Adrenal gland (tissue), 9 donors: ENCODE measurements at regions not wholly inside any gene's neighbourhood (a gene's known extent, or its start where the extent isn't known, plus 50 kb on each side); places are given as distances from the start of the nearest gene placed in this dataset.

Experiments used
- DNase-seq, 7 donors: peaks; one replicate each; pipeline ENCODE4 v3.0.0-alpha.2; 2019 to 2020
- H3K27ac ChIP-seq, 5 donors: fragments of 200-600 bp; sonication (generic) in 4 of 5; 1 replicate in 3 of 5; 2 replicates in 2 of 5; pipeline versions ENCODE4 v1.5.1 to v1.8.0; 2016 to 2020; ENCODE audit warnings: mild to moderate bottlenecking in 1 of 5
- H3K27me3 ChIP-seq: fragments of 200-600 bp; 2 replicates; pipeline ENCODE4 v1.8.0; 2021
- H3K36me3 ChIP-seq, 2 donors: fragments of 200-600 bp; replicated peaks in 1 of 2; 1 replicate in 1 of 2; 2 replicates in 1 of 2; pipeline versions ENCODE4 v1.5.1 to v1.8.0; 2018 to 2022
- H3K4me1 ChIP-seq, 2 donors: fragments of 200-600 bp; replicated peaks in 1 of 2; 1 replicate in 1 of 2; 2 replicates in 1 of 2; pipeline versions ENCODE4 v1.5.1 to v1.8.0; 2018 to 2021
- H3K4me3 ChIP-seq, 4 donors: fragments of 200-600 bp; sonication (generic) in 3 of 4; one replicate each; pipeline ENCODE4 v1.5.1; 2016 to 2018
- H3K9me3 ChIP-seq, 3 donors: fragments of 200-600 bp; sonication (generic) in 1 of 3; replicated peaks in 1 of 3; 1 replicate in 2 of 3; 2 replicates in 1 of 3; pipeline versions ENCODE4 v1.5.1 to v1.8.0; 2016 to 2021
- CTCF ChIP-seq, 6 experiments: fragments of 450-650 bp in 4 of 6; fragments of 200-600 bp in 2 of 6; sonication (generic) in 1 of 6; IDR thresholded peaks; 1 replicate in 5 of 6; 2 replicates in 1 of 6; pipeline versions ENCODE4 v1.5.1 to v1.8.0; 2016 to 2021; ENCODE audit warnings: antibody characterized with exemption in 6 of 6, mild to moderate bottlenecking in 2 of 6, moderate library complexity in 1 of 6
- POLR2A ChIP-seq, 2 donors: fragments of 450-650 bp; IDR thresholded peaks; one replicate each; pipeline ENCODE4 v1.6.1; 2017; ENCODE audit warnings: antibody characterized with exemption in 2 of 2, mild to moderate bottlenecking in 2 of 2, moderate library complexity in 1 of 2
- WGBS, 4 donors: extraction: QIAGEN DNeasy Blood & Tissue Kit in 2 of 4; methylation state at CpG; one replicate each; pipeline versions ENCODE4 v1.1.5 to v1.1.7; 2013 to 2017; 5-methylcytosine and 5-hydroxymethylcytosine counted together
- intact Hi-C, 2 donors: fragments of 100-400 bp; cut with DNase I; formaldehyde crosslinking; loops; one replicate each; pipeline versions ENCODE4 v1.14.1 to v1.15.0; 2022 to 2023
- donor health status: healthy with polysubstance abuse.
- donor health status: Bipolar disorder and iron deficiency.
- donor health status: DM: yes; HTN: yes; CAD: no.
- donor health status: DM: no; HTN: no; CAD: no.
- donor health status: DM: no; HTN: no; CAD: no.

- whole genome bisulfite sequencing, 4 donors, result 76 to 89% (median 85%) methylated on average over 2 of the region's 2 CpGs
- Histone ChIP-seq H3K36me3 (no peaks in the 10 kb centered on the region), H3K27ac (no peak overlapping the region), H3K27me3 (no peaks in the 10 kb centered on the region), H3K4me1 (no peaks in the 10 kb centered on the region), H3K4me3 (no peak overlapping the region), H3K9me3 (no peaks in the 10 kb centered on the region)
- no peak for DNase-seq
- TF ChIP-seq POLR2A (IDR thresholded peaks at IDR 0.05), result no peak
- no peak for TF ChIP-seq CTCF (IDR thresholded peaks at IDR 0.05)
- intact Hi-C loops, result no loop called here
Observed at GRCh38 chr3:25137606-25138005, 290.5 kb upstream of the RARB start.

GRCh38 chr3:25139267-25139666 lies 288.8 kb upstream of the RARB start:
- DNase-seq, result no peak

GRCh38 chr3:25142609-25143355 lies 285.3 kb upstream of the RARB start:
- no peaks in the 10 kb centered on the region for H3K27me3 ChIP-seq
- no peak overlapping the region for H3K4me3 ChIP-seq
- no peaks in the 10 kb centered on the region for H3K4me1 ChIP-seq
- no peak overlapping the region for H3K27ac ChIP-seq
- DNase-seq, result no peak
- no peaks in the 10 kb centered on the region for H3K36me3 ChIP-seq
- 48 to 59% (median 55%) methylated on average over 6 of the region's 6 CpGs for WGBS, 4 donors
- H3K9me3 ChIP-seq, result no peaks in the 10 kb centered on the region
- TF ChIP-seq CTCF (IDR thresholded peaks at IDR 0.05) (no peak), POLR2A (IDR thresholded peaks at IDR 0.05) (no peak)
- intact Hi-C loops, result no loop called here

More at GRCh38 chr3:25139267-25139666, 288.8 kb upstream of the RARB start:
- H3K4me1 ChIP-seq, result no peaks in the 10 kb centered on the region
- WGBS, 4 donors, result 62 to 81% (median 70%) methylated on average over 1 of the region's 1 CpG
- H3K36me3 ChIP-seq, result no peaks in the 10 kb centered on the region
- TF ChIP-seq POLR2A (IDR thresholded peaks at IDR 0.05), result no peak
- TF ChIP-seq CTCF (IDR thresholded peaks at IDR 0.05), result no peak
- H3K27me3 ChIP-seq, result no peaks in the 10 kb centered on the region
- no peaks in the 10 kb centered on the region for H3K9me3 ChIP-seq
- H3K4me3 ChIP-seq, result no peak overlapping the region
- intact Hi-C loops, result no loop called here
- no peak overlapping the region for H3K27ac ChIP-seq

GRCh38 chr3:25143356-25144025 lies 284.6 kb upstream of the RARB start:
- Histone ChIP-seq H3K27ac (no peak overlapping the region), H3K4me3 (no peak overlapping the region), H3K9me3 (no peaks in the 10 kb centered on the region), H3K27me3 (no peaks in the 10 kb centered on the region), H3K4me1 (no peaks in the 10 kb centered on the region), H3K36me3 (no peaks in the 10 kb centered on the region)
- DNase-seq, result no peak
- WGBS, 4 donors, result 66 to 82% (median 72%) methylated on average over 5 of the region's 5 CpGs
- no peak for TF ChIP-seq CTCF (IDR thresholded peaks at IDR 0.05)
- no peak for TF ChIP-seq POLR2A (IDR thresholded peaks at IDR 0.05)
- intact Hi-C loops, result no loop called here
